Erythroblast (primary cell): ENCODE measurements at regions not wholly inside any gene's neighbourhood (a gene's known extent, or its start where the extent isn't known, plus 50 kb on each side); places are given as distances from the start of the nearest gene placed in this dataset.

ENCODE experiments used
- GATA1 ChIP-seq: IDR thresholded peaks from 2 replicates; pipeline ENCODE4 v1.6.1; 2011; ENCODE audit warnings: low read depth, mild to moderate bottlenecking, control low read depth, low read length, moderate library complexity
- POLR2A ChIP-seq: IDR thresholded peaks from 2 replicates; pipeline ENCODE4 v1.6.1; 2011; ENCODE audit warnings: mild to moderate bottlenecking, low read length

GRCh38 chr7:68250143-68250542 is 1253.5 kb downstream of the TYW1 start:
- TF ChIP-seq POLR2A (no peak), GATA1 (no peak)
